Suppressor macrophage treated with lipopolysaccharide for 4 hours (primary cell): ENCODE measurements at regions not wholly inside any gene's neighbourhood (a gene's known extent, or its start where the extent isn't known, plus 50 kb on each side); places are given as distances from the start of the nearest gene placed in this dataset.
"Not testable (repeated sequence)": the region's sequence is repeated elsewhere in the genome, so short reads cannot be mapped to it uniquely, and the experiment has no call there.

Experiments used
- DNase-seq: peaks from one replicate; pipeline ENCODE4 v3.0.0-alpha.2; 2020

DNA sequence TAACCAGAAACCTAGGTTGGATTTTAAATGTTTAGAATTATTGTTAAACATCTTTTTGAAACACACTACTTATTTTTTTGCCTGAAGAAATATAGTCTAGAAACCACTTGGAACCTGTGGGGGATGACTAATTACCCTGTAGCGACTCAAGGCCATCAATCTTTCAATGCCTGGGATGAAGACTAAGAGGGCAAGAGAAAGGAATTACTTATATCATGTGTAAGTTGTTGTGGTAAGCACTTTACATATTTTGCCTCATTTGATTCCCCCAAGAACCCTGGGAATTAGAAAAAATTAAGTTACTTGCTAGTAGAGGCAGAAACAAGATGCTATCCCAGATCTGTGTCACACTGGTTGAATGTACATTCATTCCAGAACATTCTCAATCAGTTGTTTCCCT lies 170.9 kb upstream of the GRIA3 start:
- no peak for DNase-seq

DNA sequence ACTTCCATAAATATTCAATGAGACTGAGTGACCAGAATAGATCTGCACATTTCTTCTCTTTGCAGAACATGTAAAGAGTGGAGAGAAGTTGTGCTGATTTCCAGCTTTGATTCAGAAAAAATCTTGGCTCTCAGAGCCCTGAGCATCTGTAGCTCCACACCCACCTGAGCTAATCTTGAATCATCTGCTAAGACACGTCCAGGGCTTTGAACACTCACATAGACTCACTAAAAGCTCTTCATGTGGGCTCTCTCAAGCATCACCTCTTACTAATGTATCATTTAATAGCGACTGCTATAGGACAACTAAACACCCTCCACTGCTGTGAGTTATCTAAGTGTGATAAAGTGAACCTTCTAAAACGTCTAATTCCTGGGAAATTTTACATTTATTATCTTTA lies 147.7 kb upstream of the GRIA3 start:
- no peak for DNase-seq

DNA sequence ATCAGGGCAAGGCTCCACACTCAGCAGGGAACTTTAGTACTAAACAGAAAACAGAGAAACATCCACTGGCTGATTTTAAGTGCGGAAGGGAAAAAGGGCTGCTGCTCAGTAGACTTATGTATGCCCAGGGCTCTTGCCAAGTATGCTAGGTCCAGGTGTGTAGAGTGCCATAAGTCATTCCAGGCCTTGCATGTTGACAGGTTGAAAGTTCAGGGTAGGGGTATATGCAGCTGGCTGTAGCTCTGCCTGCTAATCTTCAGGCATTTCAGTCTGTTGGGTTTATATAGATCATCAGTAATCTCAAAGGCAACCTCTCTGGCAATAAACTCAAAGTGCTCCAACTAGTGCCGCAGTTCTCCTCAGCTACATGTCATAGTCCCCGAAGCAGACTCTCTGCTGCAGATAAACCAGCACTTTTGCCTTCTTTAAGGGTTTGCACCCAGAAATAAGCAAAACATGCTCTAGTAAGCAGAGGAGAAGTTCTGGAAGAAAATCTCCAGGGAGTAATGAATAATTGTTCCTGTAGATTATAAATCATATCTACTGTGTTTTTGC lies 134.9 kb upstream of the GRIA3 start:
- DNase-seq, result no peak

DNA sequence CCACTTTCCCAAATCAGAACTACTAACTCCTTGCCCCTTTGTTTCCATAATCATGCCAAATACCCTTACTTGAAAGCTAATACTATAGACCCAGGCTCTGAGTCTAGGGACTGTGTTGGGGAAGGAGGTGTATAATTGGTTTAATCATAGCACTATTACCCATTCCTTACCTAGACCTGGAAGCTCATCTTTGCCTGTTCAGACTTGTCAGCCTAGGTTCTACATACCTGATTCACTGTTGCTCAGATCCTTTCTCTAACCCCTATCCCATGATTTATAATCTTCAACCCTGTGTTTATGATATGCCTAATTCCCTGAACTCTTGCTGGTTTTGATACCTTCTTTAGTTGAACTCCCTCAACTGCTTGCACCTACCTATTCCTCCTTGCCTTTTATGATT lies 123.1 kb upstream of the GRIA3 start:
- no peak for DNase-seq

DNA sequence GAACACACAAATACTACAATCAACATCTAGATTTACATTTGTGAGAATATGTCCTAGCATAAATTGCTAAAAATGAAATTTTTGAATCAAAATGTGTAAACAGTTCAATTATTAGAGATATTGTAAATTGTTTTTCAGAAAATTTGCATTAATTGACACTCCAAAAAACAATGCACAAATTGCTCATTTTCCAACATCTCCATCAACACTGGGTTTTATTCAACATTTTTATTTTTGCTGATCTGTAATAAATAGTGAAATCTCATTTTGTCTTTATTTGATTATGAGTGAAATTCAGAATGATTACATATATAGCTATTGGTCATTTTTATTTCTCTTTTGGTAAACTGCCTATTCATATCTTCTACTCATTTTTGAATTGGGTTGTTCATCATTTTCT lies 120.0 kb upstream of the GRIA3 start:
- DNase-seq, result no peak

DNA sequence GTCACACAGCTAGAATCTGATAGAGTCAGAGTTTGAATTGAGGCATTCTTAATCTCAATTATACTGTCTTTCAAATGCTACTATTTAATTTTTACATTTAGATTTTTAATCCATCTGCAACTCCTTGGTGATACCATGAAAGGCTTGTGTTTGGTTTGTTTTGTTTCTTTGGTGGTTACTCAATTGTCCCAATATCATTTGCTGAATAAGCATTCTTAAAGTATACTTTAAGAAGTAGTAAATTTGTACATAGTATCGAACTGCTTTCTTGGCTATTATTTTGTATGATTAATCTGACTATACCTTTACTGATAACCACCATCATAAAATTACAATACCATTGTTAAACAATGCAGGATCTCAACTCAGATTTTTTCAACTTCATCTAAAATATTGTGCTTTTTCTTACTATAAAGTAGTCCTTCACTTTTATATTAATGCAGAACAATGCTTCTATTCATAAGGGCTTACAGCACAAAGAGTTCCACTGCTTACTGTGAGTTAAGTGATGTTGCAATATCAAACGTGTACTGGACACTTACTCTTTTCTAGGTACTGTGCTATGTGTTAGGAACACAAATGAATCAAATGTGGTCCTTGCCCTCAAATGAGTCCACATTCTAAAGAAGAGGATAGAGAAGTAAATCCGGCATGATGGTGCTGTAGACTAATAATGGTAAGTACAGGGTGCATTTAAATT lies 111.2 kb upstream of the GRIA3 start:
- DNase-seq, result no peak

DNA sequence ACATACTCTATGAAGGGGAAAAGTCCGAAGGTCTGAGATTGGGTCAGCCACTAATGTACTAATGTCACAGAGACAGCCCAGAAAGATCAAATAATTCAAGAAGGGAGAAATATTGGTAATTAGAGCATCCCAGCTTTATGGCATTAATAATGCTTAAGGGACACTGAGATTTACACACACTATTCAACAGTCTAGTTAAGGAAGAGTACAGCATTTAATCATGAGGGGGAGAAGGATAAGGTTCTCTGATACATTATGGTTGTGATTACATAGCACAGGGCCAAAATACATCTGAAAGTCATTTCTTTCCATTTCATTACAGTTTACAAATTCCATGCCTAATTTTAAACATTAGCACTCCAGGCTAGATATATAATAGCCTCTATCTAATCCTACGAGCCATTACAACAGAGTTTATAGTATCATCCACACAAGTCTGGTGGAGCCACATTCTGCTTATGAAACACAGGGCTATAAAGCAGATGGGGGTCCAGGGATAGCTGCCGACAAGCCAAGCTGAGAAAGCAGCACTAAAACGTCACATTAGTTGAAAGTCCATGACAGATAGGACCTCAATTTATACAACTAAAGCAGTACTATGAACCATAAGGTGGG lies 108.0 kb upstream of the GRIA3 start:
- no peak for DNase-seq

DNA sequence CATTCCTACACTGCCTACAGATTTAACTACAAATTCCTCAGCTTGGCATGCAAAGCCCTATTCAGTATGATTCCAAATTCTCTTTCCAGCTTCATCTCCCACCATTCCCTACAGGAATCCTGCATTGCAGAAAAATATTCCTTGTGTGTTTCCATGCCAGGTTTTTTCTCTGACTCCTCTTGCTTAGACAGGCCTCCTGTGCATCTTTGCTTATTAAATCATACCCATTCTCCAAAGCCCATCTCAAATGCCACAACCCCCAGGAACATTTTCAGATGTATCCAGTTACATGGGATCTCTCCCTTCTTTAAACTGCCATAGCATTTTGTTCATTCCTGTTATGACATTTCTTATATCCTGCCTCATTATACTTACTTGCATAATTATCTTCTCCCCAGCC lies 106.4 kb upstream of the GRIA3 start:
- DNase-seq, result no peak

DNA sequence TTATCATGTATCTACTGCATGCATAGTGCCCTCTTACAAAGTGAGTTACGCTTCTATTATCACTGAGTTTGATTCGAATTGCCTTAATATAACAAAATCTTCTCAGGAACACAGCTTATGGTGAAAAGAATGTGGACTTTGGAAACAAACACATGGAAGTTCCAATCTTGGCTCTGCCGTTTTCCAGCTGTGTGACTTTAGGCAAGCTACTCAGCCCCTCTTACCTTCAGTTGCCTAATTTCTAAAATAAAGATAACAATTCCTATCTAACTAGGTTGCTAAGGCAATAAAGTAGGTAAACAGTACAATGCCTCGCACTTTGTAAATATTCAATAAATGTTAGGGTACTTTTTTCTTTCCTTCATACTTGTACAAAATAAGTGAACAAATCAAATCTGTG lies 104.0 kb upstream of the GRIA3 start:
- no peak for DNase-seq

DNA sequence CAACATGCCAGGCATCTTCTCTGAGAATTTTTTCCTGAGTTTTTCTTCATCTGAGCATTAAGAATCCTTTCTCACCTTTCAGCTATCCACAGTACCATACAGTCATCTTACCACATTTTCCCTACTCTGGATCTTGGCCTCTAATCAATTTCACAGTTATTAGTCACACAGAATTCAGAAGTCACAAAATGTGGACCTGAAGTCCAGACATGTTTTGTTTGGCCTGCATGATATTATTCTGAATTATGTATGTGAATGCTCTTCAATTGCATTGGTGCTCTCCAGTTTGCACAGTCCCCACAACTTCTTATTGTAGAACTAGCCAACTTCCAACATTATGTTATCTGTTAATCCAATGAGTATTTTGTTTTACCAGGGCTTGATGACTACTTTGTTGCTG lies 102.3 kb upstream of the GRIA3 start:
- no peak for DNase-seq

DNA sequence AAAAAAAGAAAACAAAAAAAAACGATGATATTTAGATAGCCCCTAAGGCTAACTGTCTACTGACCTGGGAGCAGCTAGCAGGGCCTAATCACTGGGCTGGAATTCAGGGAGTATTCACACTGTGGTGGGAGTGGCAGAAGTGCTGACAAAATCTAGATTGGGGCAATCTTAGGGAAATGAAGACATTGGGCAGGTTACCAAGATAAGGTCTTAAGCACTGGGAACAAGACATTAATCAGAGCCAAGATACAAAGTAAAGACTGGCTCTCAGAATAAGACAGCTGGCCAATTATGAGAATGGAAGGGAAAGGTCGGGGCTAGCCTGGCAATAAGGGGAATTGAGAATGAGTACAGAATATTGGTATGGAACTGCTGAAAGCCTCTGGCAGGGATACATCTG lies 100.2 kb upstream of the GRIA3 start:
- no peak for DNase-seq

DNA sequence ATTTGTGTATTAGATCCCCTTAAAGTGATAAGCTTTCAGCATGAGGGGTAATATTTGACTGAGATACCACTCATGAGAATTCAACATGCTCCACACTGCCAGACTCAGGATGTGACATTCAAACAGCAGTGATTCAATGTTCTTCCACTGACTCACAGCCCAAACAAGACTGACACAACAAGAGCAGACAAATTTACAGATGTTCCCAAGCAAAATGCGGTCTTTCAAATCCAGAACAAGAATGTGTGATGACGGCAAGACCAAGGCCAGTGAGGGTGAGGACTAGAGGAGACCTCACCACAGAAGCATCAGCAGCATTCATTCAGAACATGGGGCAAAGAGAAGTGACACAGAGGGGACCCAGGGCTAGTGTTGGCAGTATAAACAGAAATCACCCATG lies 99.3 kb upstream of the GRIA3 start:
- no peak for DNase-seq

DNA sequence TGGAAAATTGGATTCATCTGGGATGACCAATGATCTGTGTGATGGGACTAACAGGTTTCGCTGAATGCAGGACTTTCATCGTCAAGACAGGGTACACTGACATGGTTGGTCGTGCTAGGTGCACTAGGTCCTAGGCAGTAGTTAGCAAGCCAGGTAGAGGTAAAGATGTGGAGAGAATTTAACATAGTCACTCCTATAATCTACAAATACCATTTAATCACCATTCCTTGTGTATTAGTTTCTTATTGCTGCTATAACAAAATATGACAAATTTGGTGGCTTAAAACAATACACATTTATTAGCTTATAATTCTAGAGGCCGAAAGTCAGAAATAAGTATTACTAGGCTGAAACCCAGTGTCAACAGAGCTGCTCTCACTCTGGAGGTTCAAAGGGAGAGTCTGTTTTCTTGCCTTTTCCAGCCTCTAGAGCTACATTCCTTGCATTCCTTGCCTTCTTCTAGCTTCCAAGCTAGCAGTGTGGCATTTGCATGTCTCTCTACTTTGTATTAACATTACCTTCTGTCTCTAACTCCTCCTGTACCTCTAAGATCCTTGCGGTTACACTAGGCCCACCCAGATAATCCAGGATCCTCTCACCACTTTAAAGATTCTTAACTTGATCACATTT lies 98.7 kb upstream of the GRIA3 start:
- DNase-seq, result no peak

DNA sequence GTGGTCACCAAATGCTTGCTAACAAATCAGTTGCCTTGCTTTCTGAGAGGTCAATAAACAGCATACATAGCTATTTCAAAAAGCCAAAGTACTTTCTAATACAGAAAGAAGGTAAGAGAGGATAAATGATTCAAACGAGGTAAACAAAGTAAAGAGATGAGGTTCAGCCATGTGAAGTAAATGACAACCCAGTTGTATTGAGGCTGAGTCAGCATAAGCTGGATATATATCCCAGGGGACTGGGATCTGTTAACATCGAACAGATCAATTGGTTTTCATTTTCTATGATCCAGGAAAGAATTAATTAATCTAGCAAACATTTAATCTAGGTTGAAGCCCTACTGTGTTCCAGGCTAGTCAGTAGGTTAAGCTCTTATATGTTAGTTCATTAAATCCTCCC lies 97.3 kb upstream of the GRIA3 start:
- no peak for DNase-seq

DNA sequence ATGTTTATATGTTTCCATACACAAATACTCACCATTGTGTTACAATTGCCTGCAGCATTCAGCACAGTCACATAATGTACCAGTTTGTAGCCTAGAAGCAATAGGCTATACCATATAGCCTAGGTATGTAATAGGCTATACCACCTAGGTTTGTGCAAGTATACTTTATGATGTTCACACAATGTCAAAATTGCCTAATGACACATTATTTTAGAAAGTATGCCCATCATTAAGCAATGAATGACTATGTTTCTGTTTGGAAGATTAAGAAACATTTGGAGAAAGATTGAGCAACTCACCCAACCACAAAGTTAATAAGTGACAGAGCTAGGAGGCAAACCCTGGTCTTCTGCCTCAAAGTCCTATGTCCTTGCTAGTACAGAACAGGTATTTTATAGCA lies 96.8 kb upstream of the GRIA3 start:
- DNase-seq, result peak; percentile 16

DNA sequence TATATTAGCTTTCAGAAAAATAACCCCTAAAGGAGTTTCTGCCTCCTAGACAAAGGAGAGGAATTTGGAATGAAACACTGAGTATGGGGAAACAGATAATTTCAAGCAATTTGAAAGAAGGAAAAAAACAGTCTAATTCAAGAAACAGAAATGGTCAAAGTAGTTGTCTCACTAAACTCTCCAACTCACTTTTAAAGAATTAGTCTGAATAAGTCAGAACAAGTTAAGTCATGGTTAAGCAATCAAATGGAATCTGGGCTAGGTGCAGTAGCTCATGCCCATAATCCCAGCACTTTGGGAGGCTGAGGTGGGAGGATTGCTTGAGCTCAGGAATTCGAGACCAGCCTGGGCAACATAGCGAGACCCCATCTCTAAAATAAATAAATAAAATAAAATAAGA lies 95.7 kb upstream of the GRIA3 start:
- DNase-seq, result no peak

DNA sequence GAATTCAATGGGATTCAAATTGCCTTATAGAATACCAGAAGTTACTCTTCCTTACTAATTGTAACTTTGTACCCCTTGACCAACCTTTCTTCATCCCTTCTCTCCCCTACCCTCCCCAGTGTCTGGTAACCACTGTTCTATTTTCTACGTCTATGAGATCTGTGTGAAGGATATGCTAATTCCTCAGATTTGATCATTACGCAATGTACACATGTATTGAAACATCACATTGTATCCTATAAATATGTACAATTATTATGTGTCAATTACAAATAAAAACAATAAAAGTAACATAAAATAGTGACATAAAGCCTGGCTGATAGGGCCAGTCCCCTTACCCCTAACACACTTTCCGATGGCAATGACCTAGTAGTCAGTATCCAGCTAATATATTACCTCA lies 95.1 kb upstream of the GRIA3 start:
- no peak for DNase-seq

DNA sequence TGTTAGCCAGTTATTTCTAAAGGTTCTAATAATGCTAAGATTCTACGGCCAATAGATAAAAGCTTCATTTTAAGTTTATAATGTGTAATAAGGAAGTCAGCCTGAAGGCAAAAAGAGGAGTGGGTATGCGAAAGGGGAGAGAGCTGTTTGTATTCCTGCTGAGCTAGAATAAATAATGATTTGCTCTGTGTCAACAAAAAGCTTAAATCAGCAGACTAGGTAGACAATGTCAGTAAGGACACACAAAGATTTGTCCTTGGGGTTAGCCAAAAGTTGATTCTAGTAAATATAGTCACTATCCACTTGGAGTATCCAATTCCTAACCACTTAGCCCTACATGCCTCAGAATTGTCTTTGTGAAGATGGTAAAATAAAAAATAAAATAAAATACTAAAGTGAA lies 90.3 kb upstream of the GRIA3 start:
- DNase-seq, result no peak

DNA sequence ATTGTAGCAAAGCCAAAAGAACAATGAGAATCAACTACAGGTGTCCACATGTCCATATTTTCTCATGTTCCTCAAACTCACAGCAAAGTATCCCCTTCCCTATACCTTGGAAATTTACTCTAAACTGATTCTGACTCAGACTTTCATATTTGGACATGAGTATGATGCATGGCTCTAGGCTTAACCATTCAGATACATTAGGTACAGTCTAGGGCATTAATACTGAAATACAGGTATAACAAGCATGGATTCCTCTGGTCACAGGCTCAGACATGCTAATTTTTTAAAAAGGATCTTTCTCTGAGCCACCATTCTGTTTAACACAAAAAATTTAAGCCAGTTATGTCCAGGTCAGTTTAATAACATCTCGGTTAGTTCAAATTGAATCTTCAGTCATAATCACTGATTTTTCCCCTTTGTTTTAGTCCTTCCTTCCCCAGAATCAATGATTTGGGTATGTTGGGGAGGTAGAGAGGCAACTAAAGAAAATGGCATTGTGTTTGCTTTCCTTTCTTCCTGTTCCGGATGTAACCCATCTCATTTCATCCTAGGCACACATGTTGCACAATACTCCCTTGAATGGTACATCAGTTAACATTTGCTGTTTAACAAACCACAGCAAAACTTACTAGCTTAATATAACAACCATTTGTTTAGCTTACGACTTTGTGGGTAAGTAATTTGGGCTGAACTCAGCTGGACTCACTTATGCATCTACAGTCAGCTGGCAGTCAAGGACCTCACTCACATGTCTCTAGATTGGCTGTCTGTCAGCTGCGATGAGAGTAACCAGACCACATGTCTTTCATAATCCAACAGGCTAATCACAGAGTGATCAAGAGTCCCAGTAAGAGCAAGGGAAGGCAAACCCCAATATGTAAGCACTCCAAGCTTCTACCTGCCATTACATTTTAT lies 75.3 kb upstream of the GRIA3 start:
- DNase-seq, result no peak

DNA sequence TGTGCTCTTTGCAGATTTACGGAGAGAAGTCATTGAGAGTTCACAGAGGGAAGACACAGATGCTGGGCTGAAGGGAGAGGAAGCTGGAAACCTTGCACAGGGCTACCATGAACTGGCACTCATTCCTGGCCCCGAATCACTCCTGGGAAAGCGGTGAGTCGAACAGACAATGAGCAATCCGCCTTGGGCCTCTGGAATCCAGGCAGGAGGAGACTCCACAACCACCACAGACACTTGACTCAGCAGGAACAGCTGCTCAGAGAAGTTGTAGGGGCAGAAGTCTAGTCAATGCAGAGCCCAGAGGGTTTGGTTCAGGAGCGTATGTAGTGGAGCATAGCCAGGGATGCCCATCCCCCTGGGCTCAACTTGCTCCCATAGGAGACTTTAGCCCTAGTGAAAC lies 62.8 kb upstream of the GRIA3 start:
- DNase-seq, result no peak

DNA sequence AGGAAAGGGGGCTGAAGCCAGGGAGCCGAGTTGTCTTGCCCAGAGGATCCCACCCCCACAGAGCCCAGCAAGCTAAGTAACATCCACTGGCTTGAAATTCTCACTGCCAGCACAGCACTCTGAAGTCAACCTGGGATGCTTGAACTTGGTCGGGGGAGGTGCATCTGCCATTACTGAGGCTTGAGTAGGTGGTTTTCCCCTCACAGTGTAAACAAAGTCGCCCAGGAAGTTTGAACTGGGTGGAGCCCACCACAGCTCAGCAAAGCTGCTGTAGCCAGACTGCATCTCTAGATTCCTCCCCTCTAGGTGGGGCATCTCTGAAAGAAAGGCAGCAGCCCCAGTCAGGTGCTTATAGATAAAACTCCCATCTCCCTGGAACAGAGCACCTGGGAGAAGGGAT lies 54.3 kb upstream of the GRIA3 start:
- DNase-seq, result not testable (repeated sequence)
